ENCODE measurements at regions not wholly inside any gene's neighbourhood (a gene's known extent, or its start where the extent isn't known, plus 50 kb on each side); places are given as distances from the start of the nearest gene placed in this dataset.

- TF ChIP-seq CTCF (conservative IDR thresholded peaks at IDR 0.05; ENCODE audit: low read depth, low read length): no peak
- no peak overlapping the region for H3K4me3 ChIP-seq (ENCODE audit: low read depth, low read length)
- no peak for DNase-seq (ENCODE audit: low read depth)
Measured at GRCh38 chr12:22986997-22987396, 362.0 kb downstream of the ETNK1 start.

GRCh38 chr12:22990501-22990900 is 365.5 kb downstream of the ETNK1 start:
- TF ChIP-seq CTCF (conservative IDR thresholded peaks at IDR 0.05; ENCODE audit: low read depth, low read length): no peak
- no peak for DNase-seq (ENCODE audit: low read depth)
- no peak overlapping the region for H3K4me3 ChIP-seq (ENCODE audit: low read depth, low read length)

DNA sequence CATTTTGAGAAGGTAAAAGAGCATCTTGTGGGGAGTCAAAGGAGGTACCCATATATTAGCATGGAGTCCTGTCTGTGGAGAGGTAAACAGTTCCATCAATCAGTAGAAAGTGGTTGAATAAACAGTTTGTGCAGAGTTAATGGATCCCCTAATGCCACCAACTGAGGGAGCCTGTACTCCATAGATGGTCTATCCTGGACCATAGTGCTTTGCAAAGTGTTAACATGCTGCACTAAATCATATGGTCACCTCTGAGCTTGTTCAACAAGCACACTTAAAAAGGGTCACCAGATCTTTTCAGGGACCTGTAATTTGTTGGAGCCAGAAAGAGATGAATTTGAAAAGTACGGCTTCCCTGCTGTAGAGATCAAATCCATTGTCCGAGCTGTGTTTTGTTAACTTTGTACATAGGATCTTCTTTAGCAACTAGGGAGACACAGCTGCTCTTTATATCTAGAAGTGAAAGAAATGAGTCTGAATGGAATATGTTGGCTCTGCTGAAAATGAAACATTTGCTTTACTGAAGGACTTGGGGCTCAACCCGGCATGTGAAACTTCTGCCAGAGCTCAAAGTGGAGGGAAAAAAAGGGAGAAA is 366.4 kb downstream of the ETNK1 start:
- no peak overlapping the region for H3K4me3 ChIP-seq (ENCODE audit: low read depth, low read length)
- DNase-seq (ENCODE audit: low read depth): no peak
- no peak for TF ChIP-seq CTCF (conservative IDR thresholded peaks at IDR 0.05; ENCODE audit: low read depth, low read length)

DNA sequence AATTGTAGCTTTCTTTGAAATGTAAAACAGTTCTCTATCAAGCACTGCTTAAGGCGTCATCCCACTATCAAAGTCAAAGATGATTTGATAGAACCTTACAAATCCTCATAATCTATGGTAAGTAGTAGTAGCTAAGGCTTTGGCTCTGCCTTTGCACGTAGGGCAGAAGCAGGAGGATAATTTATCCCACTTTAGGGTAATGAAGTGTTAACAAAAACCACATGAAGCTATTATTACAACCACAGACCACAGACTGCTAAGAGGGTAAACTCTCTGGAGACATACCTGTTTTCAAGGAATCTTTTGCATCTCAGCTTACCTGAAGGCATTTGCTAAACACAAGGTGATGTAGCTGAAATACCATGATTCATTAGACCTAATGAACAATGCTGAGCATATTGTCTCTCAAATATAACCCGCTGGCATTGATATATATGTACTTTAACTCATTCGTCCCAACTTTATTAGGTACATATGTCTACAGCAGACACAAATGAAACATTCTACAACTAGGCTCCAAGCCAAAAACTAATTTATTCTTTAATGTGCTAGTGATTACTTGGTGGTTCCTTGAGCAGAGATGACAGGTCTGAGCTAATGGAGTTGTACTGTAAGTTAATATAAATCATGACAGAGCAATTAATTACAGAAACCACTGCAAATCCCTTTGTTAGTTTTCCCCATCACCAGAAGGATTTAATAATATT is 368.8 kb downstream of the ETNK1 start:
- no peak overlapping the region for H3K4me3 ChIP-seq (ENCODE audit: low read depth, low read length)
- no peak for TF ChIP-seq CTCF (conservative IDR thresholded peaks at IDR 0.05; ENCODE audit: low read depth, low read length)

DNA sequence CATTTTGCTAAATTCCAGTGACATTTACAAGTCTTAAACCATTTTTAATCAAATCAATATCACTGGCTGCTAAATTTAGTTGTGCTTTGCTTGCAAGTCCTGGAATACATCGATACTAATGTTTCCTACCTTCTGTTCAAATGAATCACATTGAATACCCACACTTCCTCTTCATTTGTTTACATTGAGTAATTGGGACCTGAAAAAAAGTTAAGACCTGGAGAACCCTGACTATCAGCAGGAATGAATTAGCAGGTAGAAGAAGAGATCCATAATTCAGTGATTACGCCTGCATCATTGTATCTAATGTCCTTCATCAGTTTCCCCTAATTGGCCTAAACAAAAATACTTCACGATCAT is 369.3 kb downstream of the ETNK1 start:
- TF ChIP-seq CTCF (conservative IDR thresholded peaks at IDR 0.05; ENCODE audit: low read depth, low read length): no peak
- DNase-seq (ENCODE audit: low read depth): no peak
- H3K4me3 ChIP-seq (ENCODE audit: low read depth, low read length): no peak overlapping the region

More for the DNA sequence above, 368.8 kb downstream of the ETNK1 start:
- DNase-seq (ENCODE audit: low read depth): no peak

GRCh38 chr12:23001487-23001886 is 376.5 kb downstream of the ETNK1 start:
- no peak for TF ChIP-seq CTCF (conservative IDR thresholded peaks at IDR 0.05; ENCODE audit: low read depth, low read length)
- DNase-seq (ENCODE audit: low read depth): no peak
- no peak overlapping the region for H3K4me3 ChIP-seq (ENCODE audit: low read depth, low read length)

DNA sequence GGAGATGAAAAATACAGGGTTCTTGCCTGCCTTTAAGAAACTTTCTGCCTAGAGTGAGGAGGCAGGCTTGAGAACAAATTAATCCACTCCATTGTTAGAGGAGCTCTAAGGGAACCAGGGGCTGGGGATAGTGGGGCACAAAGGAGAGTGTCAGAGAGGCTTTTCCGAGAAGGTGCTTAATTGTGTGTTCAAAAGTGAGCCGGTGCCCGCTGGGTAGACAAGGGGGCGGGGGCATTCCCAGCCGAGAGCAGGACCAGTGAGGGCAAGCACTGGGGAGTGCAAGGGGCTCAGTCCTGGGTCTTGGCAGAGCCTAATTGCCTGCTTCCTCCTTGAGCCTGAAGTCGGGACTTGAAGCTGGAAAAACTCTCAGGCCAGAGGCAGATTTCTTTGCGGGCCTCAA is 377.4 kb downstream of the ETNK1 start:
- no peak overlapping the region for H3K4me3 ChIP-seq (ENCODE audit: low read depth, low read length)
- no peak for DNase-seq (ENCODE audit: low read depth)
- TF ChIP-seq CTCF (conservative IDR thresholded peaks at IDR 0.05; ENCODE audit: low read depth, low read length): no peak
